Uterus (tissue), 2 donors: ENCODE measurements at regions not wholly inside any gene's neighbourhood (a gene's known extent, or its start where the extent isn't known, plus 50 kb on each side); places are given as distances from the start of the nearest gene placed in this dataset.

Experiments used
- CTCF ChIP-seq, 4 experiments: fragments of 200-600 bp in 2 of 4; fragments of 450-650 bp in 2 of 4; sonication (generic) in 2 of 4; IDR thresholded peaks; one replicate each; pipeline ENCODE4 v1.5.1; 2016 to 2019; ENCODE audit warnings: antibody characterized with exemption in 4 of 4, mild to moderate bottlenecking in 2 of 4, moderate library complexity in 1 of 4
- POLR2A ChIP-seq, 2 donors: fragments of 450-650 bp; IDR thresholded peaks; one replicate each; pipeline ENCODE4 v1.6.1; 2016; ENCODE audit warnings: antibody characterized with exemption in 2 of 2, mild to moderate bottlenecking in 1 of 2, moderate library complexity in 1 of 2

GRCh38 chr9:126211441-126212074 is 115.1 kb upstream of the MVB12B start:
- TF ChIP-seq CTCF (IDR thresholded peaks at IDR 0.05) (no peak), POLR2A (IDR thresholded peaks at IDR 0.05) (no peak)
